ENCODE measurements at regions not wholly inside any gene's neighbourhood (a gene's known extent, or its start where the extent isn't known, plus 50 kb on each side); places are given as distances from the start of the nearest gene placed in this dataset.

GRCh38 chr12:59859171-59859510 lies 263.3 kb downstream of the SLC16A7 start:
- TF ChIP-seq EZH2phosphoT487 (conservative IDR thresholded peaks at IDR 0.05; ENCODE audit: low read length): no peak
- Histone ChIP-seq H3K79me2 (ENCODE audit: insufficient read depth, low read length) (no peaks in the 10 kb centered on the region), H3K9me2 (replicated peaks; ENCODE audit: insufficient read depth, low read length) (no peaks in the 10 kb centered on the region), H3K27me3 (ENCODE audit: low read length) (no peaks in the 10 kb centered on the region), H4K20me1 (ENCODE audit: low read depth, low read length) (no peaks in the 10 kb centered on the region), H2AFZ (ENCODE audit: low read depth, low read length, severe bottlenecking) (no peak overlapping the region), H3K9me3 (ENCODE audit: insufficient read depth, low read length) (no peaks in the 10 kb centered on the region), H3K36me3 (ENCODE audit: low read length) (no peaks in the 10 kb centered on the region), H3K4me3 (ENCODE audit: insufficient read depth, low read length, poor library complexity, severe bottlenecking) (no peak overlapping the region), H3K27ac (ENCODE audit: low read depth, low read length) (no peak overlapping the region), H3K9ac (ENCODE audit: low read length) (no peak overlapping the region), H3K4me2 (ENCODE audit: low read depth, low read length, poor library complexity, severe bottlenecking) (no peak overlapping the region), H3F3A (ENCODE audit: insufficient read depth) (no peaks in the 10 kb centered on the region)

GRCh38 chr12:59861635-59862034 lies 265.8 kb downstream of the SLC16A7 start:
- H3K79me2 ChIP-seq (ENCODE audit: insufficient read depth, low read length): no peaks in the 10 kb centered on the region
- TF ChIP-seq, protein P1, sequence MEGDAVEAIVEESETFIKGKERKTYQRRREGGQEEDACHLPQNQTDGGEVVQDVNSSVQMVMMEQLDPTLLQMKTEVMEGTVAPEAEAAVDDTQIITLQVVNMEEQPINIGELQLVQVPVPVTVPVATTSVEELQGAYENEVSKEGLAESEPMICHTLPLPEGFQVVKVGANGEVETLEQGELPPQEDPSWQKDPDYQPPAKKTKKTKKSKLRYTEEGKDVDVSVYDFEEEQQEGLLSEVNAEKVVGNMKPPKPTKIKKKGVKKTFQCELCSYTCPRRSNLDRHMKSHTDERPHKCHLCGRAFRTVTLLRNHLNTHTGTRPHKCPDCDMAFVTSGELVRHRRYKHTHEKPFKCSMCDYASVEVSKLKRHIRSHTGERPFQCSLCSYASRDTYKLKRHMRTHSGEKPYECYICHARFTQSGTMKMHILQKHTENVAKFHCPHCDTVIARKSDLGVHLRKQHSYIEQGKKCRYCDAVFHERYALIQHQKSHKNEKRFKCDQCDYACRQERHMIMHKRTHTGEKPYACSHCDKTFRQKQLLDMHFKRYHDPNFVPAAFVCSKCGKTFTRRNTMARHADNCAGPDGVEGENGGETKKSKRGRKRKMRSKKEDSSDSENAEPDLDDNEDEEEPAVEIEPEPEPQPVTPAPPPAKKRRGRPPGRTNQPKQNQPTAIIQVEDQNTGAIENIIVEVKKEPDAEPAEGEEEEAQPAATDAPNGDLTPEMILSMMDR (IDR thresholded peaks at IDR 0.05; ENCODE audit: insufficient read depth, low read length, poor library complexity, severe bottlenecking): no peak
- TF ChIP-seq EZH2phosphoT487 (conservative IDR thresholded peaks at IDR 0.05; ENCODE audit: low read length): no peak

DNA sequence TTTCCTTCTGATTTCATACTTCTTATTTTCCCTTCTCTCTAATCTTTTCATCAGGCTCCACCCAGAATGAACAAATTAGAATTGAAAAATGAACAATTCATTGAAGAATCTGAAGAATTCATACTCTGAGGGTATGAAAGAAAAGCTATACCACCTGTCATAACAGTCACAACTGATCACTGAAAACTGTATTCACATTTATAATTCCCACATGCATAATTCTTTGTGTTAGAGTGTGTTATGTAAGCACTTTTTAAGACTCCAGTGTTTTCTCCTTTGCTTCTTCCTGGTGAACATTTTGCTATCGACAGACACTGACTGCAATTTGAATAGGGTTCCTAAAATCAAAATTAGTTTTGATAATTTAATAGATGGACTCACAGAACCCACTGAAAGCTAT lies 271.2 kb downstream of the SLC16A7 start:
- Histone ChIP-seq H3F3A (ENCODE audit: insufficient read depth) (no peaks in the 10 kb centered on the region), H3K4me3 (ENCODE audit: insufficient read depth, low read length, poor library complexity, severe bottlenecking) (no peak overlapping the region), H3K27ac (ENCODE audit: low read depth, low read length) (no peak overlapping the region), H3K36me3 (ENCODE audit: low read length) (no peaks in the 10 kb centered on the region), H3K4me2 (ENCODE audit: low read depth, low read length, poor library complexity, severe bottlenecking) (no peak overlapping the region), H3K27me3 (ENCODE audit: low read length) (no peaks in the 10 kb centered on the region), H3K9ac (ENCODE audit: low read length) (no peak overlapping the region), H3K9me3 (ENCODE audit: insufficient read depth, low read length) (peaks cover 1% of the 10 kb centered on the region; the same call in 1 of the 2 replicates), H4K20me1 (ENCODE audit: low read depth, low read length) (no peaks in the 10 kb centered on the region), H3K9me2 (replicated peaks; ENCODE audit: insufficient read depth, low read length) (no peaks in the 10 kb centered on the region), H2AFZ (ENCODE audit: low read depth, low read length, severe bottlenecking) (no peak overlapping the region), H3K79me2 (ENCODE audit: insufficient read depth, low read length) (no peaks in the 10 kb centered on the region)
- no peak for TF ChIP-seq EZH2phosphoT487 (conservative IDR thresholded peaks at IDR 0.05; ENCODE audit: low read length)
- TF ChIP-seq, protein P1 (IDR thresholded peaks at IDR 0.05; ENCODE audit: insufficient read depth, low read length, poor library complexity, severe bottlenecking): no peak

More at GRCh38 chr12:59861635-59862034, 265.8 kb downstream of the SLC16A7 start:
- H3K27ac ChIP-seq (ENCODE audit: low read depth, low read length): no peak overlapping the region
- H2AFZ ChIP-seq (ENCODE audit: low read depth, low read length, severe bottlenecking): no peak overlapping the region
- no peak overlapping the region for H3K4me2 ChIP-seq (ENCODE audit: low read depth, low read length, poor library complexity, severe bottlenecking)
- H3K9me2 ChIP-seq (replicated peaks; ENCODE audit: insufficient read depth, low read length): no peaks in the 10 kb centered on the region
- no peaks in the 10 kb centered on the region for H3K9me3 ChIP-seq (ENCODE audit: insufficient read depth, low read length)
- no peaks in the 10 kb centered on the region for H4K20me1 ChIP-seq (ENCODE audit: low read depth, low read length)
- no peaks in the 10 kb centered on the region for H3F3A ChIP-seq (ENCODE audit: insufficient read depth)
- no peak overlapping the region for H3K4me3 ChIP-seq (ENCODE audit: insufficient read depth, low read length, poor library complexity, severe bottlenecking)
- no peaks in the 10 kb centered on the region for H3K36me3 ChIP-seq (ENCODE audit: low read length)
- no peak overlapping the region for H3K9ac ChIP-seq (ENCODE audit: low read length)
- H3K27me3 ChIP-seq (ENCODE audit: low read length): no peaks in the 10 kb centered on the region

DNA sequence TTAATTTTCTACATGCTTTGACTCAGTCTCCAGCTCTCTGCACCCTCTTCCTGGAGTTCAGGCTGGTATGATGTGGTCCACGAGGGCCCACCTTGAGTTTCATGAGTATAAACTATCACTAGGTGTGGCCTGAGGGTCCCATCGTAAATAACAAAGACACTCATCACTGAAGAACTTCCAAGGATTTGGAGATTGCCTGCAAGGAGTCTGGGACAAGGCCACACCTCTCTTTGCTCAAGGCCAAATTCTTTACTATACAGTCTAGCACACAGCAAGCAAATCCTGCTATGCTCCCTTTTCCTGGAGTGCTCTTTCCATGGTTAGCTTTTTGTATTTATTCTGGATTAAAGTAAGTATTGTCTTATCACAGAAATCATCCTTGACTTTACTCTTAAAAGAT lies 271.9 kb downstream of the SLC16A7 start:
- no peaks in the 10 kb centered on the region for H3K9me2 ChIP-seq (replicated peaks; ENCODE audit: insufficient read depth, low read length)
- H3K27ac ChIP-seq (ENCODE audit: low read depth, low read length): no peak overlapping the region
- H3K27me3 ChIP-seq (ENCODE audit: low read length): no peaks in the 10 kb centered on the region
- H4K20me1 ChIP-seq (ENCODE audit: low read depth, low read length): no peaks in the 10 kb centered on the region
- H3K9ac ChIP-seq (ENCODE audit: low read length): no peak overlapping the region
- H2AFZ ChIP-seq (ENCODE audit: low read depth, low read length, severe bottlenecking): no peak overlapping the region
- no peak overlapping the region for H3K4me2 ChIP-seq (ENCODE audit: low read depth, low read length, poor library complexity, severe bottlenecking)
- no peak for TF ChIP-seq EZH2phosphoT487 (conservative IDR thresholded peaks at IDR 0.05; ENCODE audit: low read length)
- TF ChIP-seq, protein P1 (IDR thresholded peaks at IDR 0.05; ENCODE audit: insufficient read depth, low read length, poor library complexity, severe bottlenecking): no peak
- H3K9me3 ChIP-seq (ENCODE audit: insufficient read depth, low read length): peaks cover 5% of the 10 kb centered on the region; the same call in 1 of the 2 replicates
- no peaks in the 10 kb centered on the region for H3K79me2 ChIP-seq (ENCODE audit: insufficient read depth, low read length)
- no peaks in the 10 kb centered on the region for H3F3A ChIP-seq (ENCODE audit: insufficient read depth)
- no peaks in the 10 kb centered on the region for H3K36me3 ChIP-seq (ENCODE audit: low read length)
- H3K4me3 ChIP-seq (ENCODE audit: insufficient read depth, low read length, poor library complexity, severe bottlenecking): no peak overlapping the region
